SU-DHL-6 (cell line): ENCODE measurements at regions not wholly inside any gene's neighbourhood (a gene's known extent, or its start where the extent isn't known, plus 50 kb on each side); places are given as distances from the start of the nearest gene placed in this dataset.

Experiments
- H2AFZ ChIP-seq: fragments of 200-600 bp; sonication (generic); 2 replicates; pipeline ENCODE4 v1.6.1; 2014; ENCODE audit warnings: low read depth, mild to moderate bottlenecking, moderate library complexity, mixed read lengths, antibody characterized with exemption, low read length; ENCODE audit not compliant: severe bottlenecking
- H3F3A ChIP-seq: fragments of 200-600 bp; shearing (Covaris generic); 2 replicates; pipeline ENCODE4 v1.6.0; 2016; ENCODE audit warnings: antibody characterized with exemption, mild to moderate bottlenecking; ENCODE audit not compliant: insufficient read depth
- H3K27ac ChIP-seq: fragments of 200-600 bp; sonication (generic); 2 replicates; pipeline ENCODE4 v1.5.1; 2016; ENCODE audit warnings: low read depth, mild to moderate bottlenecking, low read length, moderate library complexity, mixed read lengths
- H3K27me3 ChIP-seq: fragments of 200-600 bp; sonication (generic), shearing (Covaris generic); 2 replicates; pipeline ENCODE4 v1.6.0; 2014; ENCODE audit warnings: mild to moderate bottlenecking, low read length
- H3K36me3 ChIP-seq: fragments of 200-600 bp; sonication (generic); 2 replicates; pipeline ENCODE4 v1.6.1; 2014; ENCODE audit warnings: mild to moderate bottlenecking, low read length, mixed read lengths
- H3K4me2 ChIP-seq: fragments of 300-600, 200-600 bp; shearing (Covaris generic), sonication (generic); 2 replicates; pipeline ENCODE4 v1.6.0; 2014; ENCODE audit warnings: low read length, low read depth, mild to moderate bottlenecking; ENCODE audit not compliant: poor library complexity, severe bottlenecking
- H3K4me3 ChIP-seq: fragments of 200-600 bp; sonication (generic); 2 replicates; pipeline ENCODE4 v1.5.1; 2014; ENCODE audit warnings: antibody characterized with exemption, low read length, mild to moderate bottlenecking, mixed read lengths; ENCODE audit not compliant: insufficient read depth, poor library complexity, severe bottlenecking
- H3K79me2 ChIP-seq: fragments of 200-600 bp; sonication (generic); 2 replicates; pipeline ENCODE4 v1.6.1; 2014; ENCODE audit warnings: mild to moderate bottlenecking, low read length, moderate library complexity; ENCODE audit not compliant: insufficient read depth
- H3K9ac ChIP-seq: fragments of 200-600 bp; sonication (generic); 2 replicates; pipeline ENCODE4 v1.7.0; 2014; ENCODE audit warnings: mild to moderate bottlenecking, low read length
- H3K9me2 ChIP-seq: fragments of 200-600 bp; sonication (generic); replicated peaks from 2 replicates; pipeline ENCODE4 v1.6.1; 2014; ENCODE audit warnings: low read length; ENCODE audit not compliant: insufficient read depth
- H3K9me3 ChIP-seq: fragments of 200-600 bp; sonication (generic); 2 replicates; pipeline ENCODE4 v1.6.1; 2014; ENCODE audit warnings: low read length, mixed read lengths; ENCODE audit not compliant: insufficient read depth
- H4K20me1 ChIP-seq: fragments of 200-600 bp; sonication (generic); 2 replicates; pipeline ENCODE4 v1.6.1; 2014; ENCODE audit warnings: low read depth, mild to moderate bottlenecking, antibody characterized with exemption, low read length, moderate library complexity, mixed read lengths
- CTCF ChIP-seq: fragments of 200-600 bp; sonication (generic); IDR thresholded peaks from one replicate; pipeline ENCODE4 v1.5.1; 2017; ENCODE audit warnings: antibody characterized with exemption, mild to moderate bottlenecking, low read length, moderate library complexity; ENCODE audit not compliant: insufficient read depth, poor library complexity, severe bottlenecking
- EZH2phosphoT487 ChIP-seq: fragments of 200-600 bp; sonication (generic), shearing (Covaris generic); conservative IDR thresholded peaks from 2 replicates; pipeline ENCODE4 v1.6.1; 2018; ENCODE audit warnings: mild to moderate bottlenecking, antibody characterized with exemption, low read length, moderate library complexity, mixed read lengths

GRCh38 chr12:28122756-28123155, 67.5 kb upstream of the CCDC91 start:
- Histone ChIP-seq H3K9me2 (no peaks in the 10 kb centered on the region), H3K27me3 (no peaks in the 10 kb centered on the region), H3K36me3 (no peaks in the 10 kb centered on the region), H3K79me2 (no peaks in the 10 kb centered on the region), H3K9ac (no peak overlapping the region), H4K20me1 (no peaks in the 10 kb centered on the region), H3K4me3 (no peak overlapping the region), H3K4me2 (no peak overlapping the region), H3F3A (no peaks in the 10 kb centered on the region), H3K9me3 (no peaks in the 10 kb centered on the region), H2AFZ (no peak overlapping the region), H3K27ac (no peak overlapping the region)
- TF ChIP-seq EZH2phosphoT487 = no peak
- TF ChIP-seq CTCF = no peak

DNA sequence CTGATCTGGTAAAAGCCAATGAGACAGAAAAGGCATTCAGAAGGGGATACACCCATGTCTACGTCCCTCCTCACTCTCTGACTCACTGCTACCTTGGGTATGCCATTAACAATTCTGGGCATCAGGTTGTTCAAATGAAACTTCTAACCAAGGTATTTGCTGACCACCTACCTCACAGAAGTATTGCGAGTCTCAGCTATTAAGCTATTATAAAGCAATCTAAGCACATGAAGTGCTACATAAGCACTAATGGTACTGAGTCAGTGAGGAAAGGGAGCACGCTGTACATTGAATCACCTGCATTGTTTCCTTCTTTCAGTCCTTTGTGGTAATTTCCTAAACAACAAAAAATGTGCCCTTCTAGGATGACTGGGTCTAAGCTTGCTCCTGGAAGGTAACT, 62.8 kb upstream of the CCDC91 start:
- no peak for TF ChIP-seq CTCF
- no peak for TF ChIP-seq EZH2phosphoT487
- no peaks in the 10 kb centered on the region for H3K9me3 ChIP-seq
- no peak overlapping the region for H3K9ac ChIP-seq
- H3K79me2 ChIP-seq = no peaks in the 10 kb centered on the region
- no peaks in the 10 kb centered on the region for H3K27me3 ChIP-seq
- H3K4me3 ChIP-seq = no peak overlapping the region
- H2AFZ ChIP-seq = no peak overlapping the region
- no peaks in the 10 kb centered on the region for H4K20me1 ChIP-seq
- H3K9me2 ChIP-seq = no peaks in the 10 kb centered on the region
- H3F3A ChIP-seq = no peaks in the 10 kb centered on the region
- no peaks in the 10 kb centered on the region for H3K36me3 ChIP-seq
- H3K4me2 ChIP-seq = no peak overlapping the region
- no peak overlapping the region for H3K27ac ChIP-seq

DNA sequence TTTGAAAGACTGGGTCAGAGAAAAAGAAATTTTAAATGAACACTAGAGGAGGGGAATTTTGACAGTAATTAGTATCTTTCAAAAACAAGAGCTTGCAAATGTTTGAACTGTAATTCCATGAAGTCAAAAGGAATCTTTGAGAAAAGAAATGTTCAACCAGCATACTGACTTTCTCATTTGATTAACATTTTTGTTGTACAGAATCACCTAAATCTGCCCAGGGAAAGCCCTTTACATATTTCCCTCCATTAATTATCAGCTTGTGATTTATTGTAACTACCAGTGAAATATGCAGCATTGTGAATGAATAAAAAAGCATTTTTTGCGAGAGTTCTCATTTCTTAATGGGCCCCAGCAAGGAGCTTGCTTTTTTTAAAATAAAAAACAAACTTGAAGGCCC, 61.2 kb upstream of the CCDC91 start:
- H3K9me2 ChIP-seq = no peaks in the 10 kb centered on the region
- TF ChIP-seq CTCF (no peak), EZH2phosphoT487 (no peak)
- H3K4me3 ChIP-seq = no peak overlapping the region
- no peak overlapping the region for H3K4me2 ChIP-seq
- no peaks in the 10 kb centered on the region for H3K36me3 ChIP-seq
- no peaks in the 10 kb centered on the region for H3F3A ChIP-seq
- H3K27me3 ChIP-seq = no peaks in the 10 kb centered on the region
- no peaks in the 10 kb centered on the region for H3K9me3 ChIP-seq
- no peak overlapping the region for H2AFZ ChIP-seq
- no peaks in the 10 kb centered on the region for H3K79me2 ChIP-seq
- H4K20me1 ChIP-seq = no peaks in the 10 kb centered on the region
- no peak overlapping the region for H3K9ac ChIP-seq
- H3K27ac ChIP-seq = no peak overlapping the region

DNA sequence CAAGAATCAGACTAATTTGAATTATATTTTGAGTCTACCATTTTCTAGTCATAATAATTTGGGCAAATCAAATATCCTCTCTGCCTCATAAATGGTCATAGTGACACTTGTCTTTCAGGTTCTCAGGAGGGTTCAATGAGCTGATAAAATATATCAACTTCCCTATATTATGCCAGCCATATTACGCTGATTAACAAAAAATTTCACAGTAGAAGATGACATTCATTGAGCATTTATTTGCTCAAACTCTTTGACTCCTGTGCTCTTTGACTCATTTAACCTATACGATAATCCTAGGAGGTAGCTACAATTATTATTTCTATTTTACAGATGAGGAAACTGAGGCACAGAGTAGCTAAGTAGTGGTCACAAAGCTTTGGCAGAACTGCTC, 60.0 kb upstream of the CCDC91 start:
- Histone ChIP-seq H3K79me2 (no peaks in the 10 kb centered on the region), H3K27ac (no peak overlapping the region), H2AFZ (no peak overlapping the region), H3K9me2 (no peaks in the 10 kb centered on the region), H3K4me3 (no peak overlapping the region), H4K20me1 (no peaks in the 10 kb centered on the region), H3F3A (no peaks in the 10 kb centered on the region), H3K9me3 (no peaks in the 10 kb centered on the region), H3K4me2 (no peak overlapping the region), H3K36me3 (no peaks in the 10 kb centered on the region), H3K9ac (no peak overlapping the region), H3K27me3 (no peaks in the 10 kb centered on the region)
- TF ChIP-seq EZH2phosphoT487 (no peak), CTCF (no peak)
